PC-9 (cell line): ENCODE measurements at regions not wholly inside any gene's neighbourhood (a gene's known extent, or its start where the extent isn't known, plus 50 kb on each side); places are given as distances from the start of the nearest gene placed in this dataset.

Experiments
- BruUV-seq: library from RNA; stranded (reverse); fragments of 400-500 nt; replicated peaks from 2 replicates; lab custom pipeline; 2021; lab: Mats Ljungman, UMichigan
- CTCF ChIA-PET: fragments of 300-600 bp; sonication (Branson Sonifier 250); formaldehyde crosslinking; loops from one replicate; lab custom pipeline; 2022; ENCODE audit warnings: antibody characterized with exemption; lab: Charles Lee
- POLR2A ChIA-PET: fragments of 300-600 bp; sonication (Branson Sonifier 250); formaldehyde crosslinking; loops from one replicate; lab custom pipeline; 2022; ENCODE audit warnings: antibody characterized with exemption; ENCODE audit not compliant: unreplicated experiment; lab: Charles Lee
- DNase-seq, 2 experiments: peaks; one replicate each; pipeline versions ENCODE4 v3.0.0 to v3.0.0-alpha.2; 2015 to 2022; ENCODE audit warnings: mixed read lengths in 1 of 2
- H2AFZ ChIP-seq: fragments of 200-600 bp; sonication (generic); 2 replicates; pipeline ENCODE4 v1.8.1; 2017; ENCODE audit warnings: antibody characterized with exemption
- H3F3A ChIP-seq: fragments of 200-600 bp; sonication (generic); 2 replicates; pipeline ENCODE4 v1.8.1; 2017; ENCODE audit warnings: antibody characterized with exemption, mild to moderate bottlenecking, low read depth; ENCODE audit not compliant: insufficient read depth
- H3K27ac ChIP-seq: fragments of 200-600 bp; sonication (generic); 2 replicates; pipeline ENCODE4 v1.6.1; 2016; ENCODE audit warnings: mixed run types
- H3K27me3 ChIP-seq: fragments of 200-600 bp; sonication (generic); 2 replicates; pipeline ENCODE4 v1.6.1; 2016; ENCODE audit warnings: low read depth, mixed run types; ENCODE audit not compliant: insufficient read depth
- H3K36me3 ChIP-seq: fragments of 200-600 bp; sonication (generic); 2 replicates; pipeline ENCODE4 v1.6.1; 2016; ENCODE audit warnings: low read depth, mixed run types
- H3K4me1 ChIP-seq: fragments of 200-600 bp; sonication (generic); replicated peaks from 2 replicates; pipeline ENCODE4 v1.6.1; 2016; ENCODE audit warnings: mixed run types; ENCODE audit not compliant: insufficient read depth
- H3K4me2 ChIP-seq: fragments of 200-600 bp; sonication (generic); 2 replicates; pipeline ENCODE4 v1.6.1; 2017; ENCODE audit warnings: mixed run types
- H3K4me3 ChIP-seq: fragments of 200-600 bp; sonication (generic); 2 replicates; pipeline ENCODE4 v1.6.1; 2016; ENCODE audit warnings: mixed run types
- H3K79me2 ChIP-seq: fragments of 200-600 bp; sonication (generic); 2 replicates; pipeline ENCODE4 v1.6.1; 2017; ENCODE audit warnings: low read depth, mixed run types
- H3K9me2 ChIP-seq: fragments of 200-600 bp; sonication (generic); 2 replicates; pipeline ENCODE4 v1.8.1; 2017; ENCODE audit warnings: mild to moderate bottlenecking; ENCODE audit not compliant: insufficient read depth
- H3K9me3 ChIP-seq: fragments of 200-600 bp; sonication (generic); 2 replicates; pipeline ENCODE4 v1.8.1; 2016; ENCODE audit warnings: low read depth; ENCODE audit not compliant: insufficient read depth
- H4K20me1 ChIP-seq: fragments of 200-600 bp; sonication (generic); 2 replicates; pipeline ENCODE4 v1.8.1; 2017; ENCODE audit not compliant: insufficient read depth
- EZH2 ChIP-seq: fragments of 200-600 bp; sonication (generic); IDR thresholded peaks from 2 replicates; pipeline ENCODE4 v1.8.0; 2017; ENCODE audit warnings: antibody characterized with exemption, low read depth
- intact Hi-C: fragments of 100-400 bp; cut with micrococcal nuclease; formaldehyde crosslinking; loops from one replicate; pipeline ENCODE4 v1.10.0; 2022; ENCODE audit not compliant: unreplicated experiment
- TF ChIP-seq, protein P1 (sequence below): fragments of 200-600 bp; sonication (generic); conservative IDR thresholded peaks from 2 replicates; pipeline ENCODE4 v1.6.1; 2017; ENCODE audit warnings: mixed run types, antibody characterized with exemption, mild to moderate bottlenecking, moderate library complexity

- H3K27ac ChIP-seq: no peak overlapping the region
- intact Hi-C loops: no loop called here
Measured at GRCh38 chr7:121638286-121638685, 234.7 kb upstream of the PTPRZ1 start.

GRCh38 chr7:121634356-121634755 is 238.2 kb upstream of the FAM3C start:
- Histone ChIP-seq H3K27ac (no peak overlapping the region), H3K36me3 (no peaks in the 10 kb centered on the region), H3K9me3 (no peaks in the 10 kb centered on the region), H3K9me2 (no peaks in the 10 kb centered on the region), H3K4me1 (no peaks in the 10 kb centered on the region), H3K79me2 (no peaks in the 10 kb centered on the region), H3F3A (no peaks in the 10 kb centered on the region), H2AFZ (no peak overlapping the region), H4K20me1 (no peaks in the 10 kb centered on the region), H3K27me3 (no peaks in the 10 kb centered on the region), H3K4me2 (no peak overlapping the region), H3K4me3 (no peak overlapping the region)
- no TSS peak for BruUV-seq
- intact Hi-C loops: no loop called here
- no peak for DNase-seq
- no peak for TF ChIP-seq EZH2
- TF ChIP-seq, protein P1, sequence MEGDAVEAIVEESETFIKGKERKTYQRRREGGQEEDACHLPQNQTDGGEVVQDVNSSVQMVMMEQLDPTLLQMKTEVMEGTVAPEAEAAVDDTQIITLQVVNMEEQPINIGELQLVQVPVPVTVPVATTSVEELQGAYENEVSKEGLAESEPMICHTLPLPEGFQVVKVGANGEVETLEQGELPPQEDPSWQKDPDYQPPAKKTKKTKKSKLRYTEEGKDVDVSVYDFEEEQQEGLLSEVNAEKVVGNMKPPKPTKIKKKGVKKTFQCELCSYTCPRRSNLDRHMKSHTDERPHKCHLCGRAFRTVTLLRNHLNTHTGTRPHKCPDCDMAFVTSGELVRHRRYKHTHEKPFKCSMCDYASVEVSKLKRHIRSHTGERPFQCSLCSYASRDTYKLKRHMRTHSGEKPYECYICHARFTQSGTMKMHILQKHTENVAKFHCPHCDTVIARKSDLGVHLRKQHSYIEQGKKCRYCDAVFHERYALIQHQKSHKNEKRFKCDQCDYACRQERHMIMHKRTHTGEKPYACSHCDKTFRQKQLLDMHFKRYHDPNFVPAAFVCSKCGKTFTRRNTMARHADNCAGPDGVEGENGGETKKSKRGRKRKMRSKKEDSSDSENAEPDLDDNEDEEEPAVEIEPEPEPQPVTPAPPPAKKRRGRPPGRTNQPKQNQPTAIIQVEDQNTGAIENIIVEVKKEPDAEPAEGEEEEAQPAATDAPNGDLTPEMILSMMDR: no peak
- CTCF ChIA-PET: no interaction called here
- POLR2A ChIA-PET: no interaction called here

More at GRCh38 chr7:121638286-121638685, 234.7 kb upstream of the PTPRZ1 start:
- no peaks in the 10 kb centered on the region for H3K9me2 ChIP-seq
- H3K9me3 ChIP-seq: no peaks in the 10 kb centered on the region
- ChIA-PET CTCF (no interaction called here), POLR2A (interaction anchor here (0.5 kb wide), 1 partner anchor 14 kb away, joined by 5 read pairs; no protein-coding TSS in a partner anchor)
- no peaks in the 10 kb centered on the region for H3K27me3 ChIP-seq
- no peak overlapping the region; the same call in 1 of the 2 replicates for H2AFZ ChIP-seq
- no peak for DNase-seq
- TF ChIP-seq, protein P1: no peak
- no peak for TF ChIP-seq EZH2
- no peaks in the 10 kb centered on the region for H3F3A ChIP-seq
- no peaks in the 10 kb centered on the region for H3K36me3 ChIP-seq
- no TSS peak for BruUV-seq
- no peaks in the 10 kb centered on the region for H3K4me1 ChIP-seq
- H3K79me2 ChIP-seq: no peaks in the 10 kb centered on the region
- no peaks in the 10 kb centered on the region for H4K20me1 ChIP-seq
- H3K4me3 ChIP-seq: no peak overlapping the region
- H3K4me2 ChIP-seq: no peak overlapping the region

DNA sequence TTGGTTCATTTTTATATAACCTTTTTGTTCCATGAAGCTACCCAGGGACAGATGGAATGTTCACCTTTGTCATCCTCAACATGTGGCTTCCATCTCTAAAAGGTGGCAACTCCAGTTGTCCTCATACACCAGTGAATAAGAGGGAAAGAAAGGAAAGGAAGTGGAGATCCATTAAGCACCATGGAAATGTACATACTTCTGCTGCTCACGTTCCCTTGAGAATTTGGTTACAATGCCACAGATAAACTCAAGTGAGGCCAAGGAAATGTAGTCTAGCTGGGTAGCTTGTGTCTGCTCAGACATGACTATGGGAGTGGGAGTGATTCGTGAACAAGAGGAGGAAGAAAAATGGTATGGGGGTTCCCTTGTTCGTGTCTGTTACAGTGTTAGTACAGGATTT is 237.1 kb upstream of the FAM3C start:
- Histone ChIP-seq H3K9me2 (no peaks in the 10 kb centered on the region), H3K36me3 (no peaks in the 10 kb centered on the region), H3K79me2 (no peaks in the 10 kb centered on the region), H3K27me3 (no peaks in the 10 kb centered on the region), H4K20me1 (no peaks in the 10 kb centered on the region), H3K4me3 (no peak overlapping the region), H3K27ac (no peak overlapping the region), H3F3A (no peaks in the 10 kb centered on the region), H3K4me1 (no peaks in the 10 kb centered on the region), H2AFZ (no peak overlapping the region), H3K4me2 (no peak overlapping the region), H3K9me3 (no peaks in the 10 kb centered on the region)
- TF ChIP-seq, protein P1: no peak
- TF ChIP-seq EZH2: no peak
- ChIA-PET POLR2A (no interaction called here), CTCF (no interaction called here)
- intact Hi-C loops: no loop called here
- BruUV-seq: no TSS peak
- no peak for DNase-seq
